OCI-M1 (cell line): ENCODE measurements at regions not wholly inside any gene's neighbourhood (a gene's known extent, or its start where the extent isn't known, plus 50 kb on each side); places are given as distances from the start of the nearest gene placed in this dataset.
A peak's percentile ranks its signal among the peaks of the same experiment; 100 is the strongest.
"Not testable (repeated sequence)": the region's sequence is repeated elsewhere in the genome, so short reads cannot be mapped to it uniquely, and the experiment has no call there.

Source experiments
- DNase-seq: peaks from one replicate; lab custom pipeline; 2025; lab: John Stamatoyannopoulos, UW

- DNase-seq = no peak
Measured at GRCh38 chr1:208717525-208717924, 473.3 kb upstream of the PLXNA2 start.

- no peak for DNase-seq
Measured at GRCh38 chr1:208722592-208722991, 478.4 kb upstream of the PLXNA2 start.

- DNase-seq = peak; percentile 34
Measured at GRCh38 chr1:208724079-208724478, 479.9 kb upstream of the PLXNA2 start.

- no peak for DNase-seq
Measured at GRCh38 chr1:208728815-208729214, 484.6 kb upstream of the PLXNA2 start.

- DNase-seq = peak; percentile 66
Measured at GRCh38 chr1:208731981-208732821, 488.0 kb upstream of the PLXNA2 start.

- no peak for DNase-seq
Measured at GRCh38 chr1:208737161-208737560, 493.0 kb upstream of the PLXNA2 start.

GRCh38 chr1:208737922-208738321, 493.7 kb upstream of the PLXNA2 start:
- no peak for DNase-seq

GRCh38 chr1:208739636-208740035, 495.5 kb upstream of the PLXNA2 start:
- DNase-seq = not testable (repeated sequence)

- DNase-seq = no peak
Measured at GRCh38 chr1:208741296-208741695, 497.1 kb upstream of the PLXNA2 start.

GRCh38 chr1:208743361-208743760, 499.2 kb upstream of the PLXNA2 start:
- no peak for DNase-seq

- DNase-seq = no peak
Measured at GRCh38 chr1:208747979-208748378, 503.8 kb upstream of the PLXNA2 start.

GRCh38 chr1:208748387-208749165, 504.4 kb upstream of the PLXNA2 start:
- no peak for DNase-seq

- DNase-seq = no peak
Measured at GRCh38 chr1:208756339-208756981, 512.3 kb upstream of the PLXNA2 start.

GRCh38 chr1:208757846-208758245, 513.7 kb upstream of the PLXNA2 start:
- no peak for DNase-seq

- DNase-seq = no peak
Measured at GRCh38 chr1:208759255-208759654, 515.1 kb upstream of the PLXNA2 start.

- no peak for DNase-seq
Measured at GRCh38 chr1:208763971-208764370, 519.8 kb upstream of the PLXNA2 start.

- no peak for DNase-seq
Measured at GRCh38 chr1:208766832-208767231, 522.6 kb upstream of the PLXNA2 start.

GRCh38 chr1:208767816-208768215, 523.6 kb upstream of the PLXNA2 start:
- DNase-seq = no peak

- no peak for DNase-seq
Measured at GRCh38 chr1:208772891-208773290, 528.7 kb upstream of the PLXNA2 start.

- no peak for DNase-seq
Measured at GRCh38 chr1:208775841-208776240, 531.7 kb upstream of the PLXNA2 start.

GRCh38 chr1:208778417-208778816, 534.2 kb upstream of the PLXNA2 start:
- peak; percentile 25 for DNase-seq

- DNase-seq = no peak
Measured at GRCh38 chr1:208781391-208782045, 537.3 kb upstream of the PLXNA2 start.
